ENCODE measurements at regions not wholly inside any gene's neighbourhood (a gene's known extent, or its start where the extent isn't known, plus 50 kb on each side); places are given as distances from the start of the nearest gene placed in this dataset.
"Not testable (repeated sequence)": the region's sequence is repeated elsewhere in the genome, so short reads cannot be mapped to it uniquely, and the experiment has no call there.

DNA sequence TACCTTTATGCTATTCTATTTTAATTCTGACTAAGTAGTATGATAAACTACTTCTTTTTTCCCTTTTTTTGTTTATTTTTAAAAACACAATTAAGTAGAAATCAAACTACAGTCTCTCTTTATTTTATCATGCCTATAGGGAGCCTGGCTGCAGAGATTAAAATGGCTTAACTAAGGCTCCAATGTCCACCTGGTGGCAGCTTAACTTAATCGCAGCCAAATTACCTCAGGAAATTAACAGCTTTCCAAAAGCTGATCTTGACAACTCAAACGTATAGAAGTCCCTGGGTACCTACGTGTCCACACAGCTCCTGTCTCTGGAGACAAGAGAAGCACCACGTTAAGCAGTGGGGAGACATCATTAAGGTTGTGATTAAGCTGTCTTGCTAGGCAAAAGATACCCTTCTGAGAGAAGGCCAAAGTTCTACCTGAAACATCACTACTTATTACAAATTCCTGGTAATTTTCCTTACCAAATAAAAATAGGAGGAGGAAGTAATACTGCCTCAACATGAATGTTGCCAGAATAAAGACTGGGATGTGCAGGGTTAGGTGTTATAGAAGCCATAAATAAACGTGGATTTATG lies 63.2 kb upstream of the SNX19 start:
- DNase-seq: peak; percentile 22

DNA sequence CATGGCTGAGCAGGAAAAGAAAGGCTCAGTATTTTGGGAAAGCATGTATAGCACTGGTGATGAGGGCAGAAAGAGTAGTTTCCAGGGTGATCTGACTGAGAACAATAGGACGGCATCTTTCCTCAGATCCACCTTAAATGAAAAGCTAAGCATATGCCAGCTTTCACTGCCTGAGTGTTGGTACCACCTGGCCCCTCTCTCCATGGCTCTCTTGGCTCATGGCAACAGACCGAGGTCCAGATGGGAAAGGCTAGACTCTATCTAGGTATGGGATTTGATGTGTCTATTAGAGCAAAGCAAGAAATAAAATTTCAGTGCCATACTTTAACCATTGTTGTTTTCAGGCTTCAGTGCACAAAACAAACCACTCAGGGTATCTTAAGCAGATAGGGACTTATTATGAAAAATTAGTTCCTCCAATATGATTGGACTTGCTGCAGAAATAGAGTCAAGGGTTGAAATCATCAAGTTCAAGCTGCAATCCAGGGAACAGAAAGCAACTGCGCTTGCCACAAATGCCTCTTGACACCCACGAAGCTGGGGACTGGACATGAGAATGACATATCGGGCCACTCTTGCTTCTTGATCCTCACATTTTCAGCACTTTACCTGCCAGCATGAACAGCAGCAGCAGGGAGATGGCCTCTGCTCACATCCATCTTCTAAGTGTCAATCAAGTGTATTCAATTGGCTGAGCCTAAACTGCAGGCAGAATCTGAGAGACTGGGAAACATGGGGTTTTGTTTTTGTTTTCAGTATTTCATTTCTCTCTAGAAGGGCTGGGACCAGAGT lies 64.0 kb upstream of the SNX19 start:
- DNase-seq: no peak

DNA sequence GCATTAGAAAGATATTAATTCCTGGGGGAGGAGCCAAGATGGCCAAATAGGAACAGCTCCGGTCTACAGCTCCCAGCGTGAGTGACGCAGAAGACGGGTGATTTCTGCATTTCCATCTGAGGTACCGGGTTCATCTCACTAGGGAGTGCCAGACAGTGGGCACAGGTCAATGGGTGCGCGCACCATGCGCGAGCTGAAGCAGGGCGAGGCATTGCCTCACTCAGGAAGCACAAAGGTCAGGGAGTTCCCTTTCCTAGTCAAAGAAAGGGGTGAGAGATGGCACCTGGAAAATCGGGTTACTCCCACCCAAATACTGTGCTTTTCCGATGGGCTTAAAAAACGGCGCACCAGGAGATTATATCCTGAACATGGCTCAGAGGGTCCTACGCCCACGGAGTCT lies 68.0 kb upstream of the SNX19 start:
- DNase-seq: not testable (repeated sequence)

DNA sequence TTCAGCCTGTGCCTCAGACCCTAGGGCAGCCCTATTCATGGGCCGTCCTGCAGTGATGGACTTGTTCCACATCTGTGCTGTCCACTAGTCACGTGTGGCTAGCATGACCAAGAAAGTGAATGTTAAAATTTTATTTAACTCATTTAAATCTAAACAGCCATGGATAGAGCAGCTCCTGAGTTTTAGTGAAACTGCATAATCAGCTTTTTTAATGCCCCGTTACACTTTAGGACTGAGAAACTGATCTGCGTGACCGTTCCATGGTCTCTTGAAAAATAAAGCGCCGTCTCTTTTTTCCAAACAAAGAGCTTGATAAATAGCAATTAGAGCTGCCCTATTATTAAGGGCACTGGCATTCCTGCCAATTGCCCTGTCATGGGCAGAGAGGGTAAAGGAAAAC lies 76.5 kb upstream of the SNX19 start:
- DNase-seq: no peak

GRCh38 chr11:130994043-130994442 lies 77.8 kb upstream of the SNX19 start:
- DNase-seq: no peak

GRCh38 chr11:130995266-130995665 lies 79.0 kb upstream of the SNX19 start:
- no peak for DNase-seq

DNA sequence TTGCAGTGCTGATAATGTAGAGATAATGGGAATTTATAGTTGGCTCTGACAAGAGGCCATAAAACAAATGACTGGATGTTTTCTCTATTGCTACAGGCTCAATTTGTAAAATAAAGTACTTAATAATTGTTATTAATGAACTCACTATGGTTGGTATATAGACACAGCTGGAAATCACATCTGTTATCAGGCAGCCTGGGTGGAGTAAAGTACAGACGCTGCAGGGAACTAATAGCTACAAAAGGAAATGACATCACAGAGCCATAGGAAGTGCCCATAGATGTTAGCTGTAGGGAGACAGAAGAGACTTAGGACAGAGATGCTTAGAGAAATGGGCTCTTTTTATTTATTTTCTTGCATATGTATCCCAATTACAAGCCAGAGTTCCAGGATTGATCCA lies 81.0 kb upstream of the SNX19 start:
- DNase-seq: no peak

GRCh38 chr11:130999086-130999485 lies 82.8 kb upstream of the SNX19 start:
- DNase-seq: peak; percentile 27

GRCh38 chr11:130999992-131000770 lies 83.9 kb upstream of the SNX19 start:
- peak; percentile 91 for DNase-seq

GRCh38 chr11:131002145-131002544 lies 85.9 kb upstream of the SNX19 start:
- DNase-seq: no peak

GRCh38 chr11:131005829-131006228 lies 89.5 kb upstream of the SNX19 start:
- DNase-seq: no peak

GRCh38 chr11:131025020-131025419 lies 108.7 kb upstream of the SNX19 start:
- DNase-seq: peak; percentile 65

DNA sequence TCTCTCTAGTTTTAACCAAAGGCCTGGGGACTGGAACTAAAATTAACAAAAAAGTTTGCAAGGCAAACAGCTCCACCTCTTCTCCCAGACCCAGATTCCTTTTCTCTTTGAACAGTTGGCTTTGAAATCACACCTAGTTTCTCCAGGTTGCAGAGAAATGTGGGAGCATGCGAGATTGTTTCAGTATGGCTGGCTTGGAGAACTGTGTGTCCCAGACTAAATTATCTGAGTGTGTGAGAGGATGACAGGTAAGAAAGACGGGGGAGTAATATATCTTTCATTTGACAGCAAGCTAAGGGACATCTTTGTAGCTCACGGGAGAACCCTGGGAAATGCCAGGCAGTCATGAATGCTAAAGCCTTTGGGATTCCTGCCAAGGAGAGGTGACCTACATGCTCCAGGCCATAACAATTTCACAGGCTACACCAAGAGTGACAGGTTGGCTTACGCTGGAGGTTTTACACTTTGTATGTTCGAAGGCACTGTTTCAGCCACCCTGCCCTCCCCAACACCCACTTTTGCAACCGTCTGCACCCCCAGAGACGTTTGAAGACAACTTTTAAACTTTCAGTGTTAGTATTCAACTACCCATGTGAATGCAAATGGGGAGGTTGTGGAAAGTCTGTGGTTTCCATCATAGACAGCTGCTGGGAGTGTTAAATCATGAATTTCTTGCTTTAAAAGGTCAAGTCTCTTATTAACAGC lies 109.3 kb upstream of the SNX19 start:
- no peak for DNase-seq

DNA sequence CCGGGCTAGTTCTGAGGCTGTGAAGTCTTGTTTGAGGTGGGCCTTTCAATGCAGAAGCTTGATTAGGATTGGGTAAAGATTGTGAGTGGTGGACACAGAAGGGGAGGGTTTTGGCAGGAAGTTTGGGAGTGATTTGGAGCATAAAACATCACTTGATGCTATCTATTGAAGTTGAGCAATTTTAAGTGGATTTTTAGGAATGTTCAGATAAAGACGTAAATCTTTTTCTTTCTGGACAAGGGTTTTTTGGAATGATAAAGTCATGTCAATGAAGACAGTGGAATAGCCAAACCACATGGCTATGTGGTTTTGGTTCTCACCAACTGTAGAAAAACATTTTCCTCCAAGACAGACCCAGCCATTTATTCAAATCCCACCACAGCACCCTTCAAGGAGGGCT lies 111.2 kb upstream of the SNX19 start:
- peak; percentile 68 for DNase-seq

DNA sequence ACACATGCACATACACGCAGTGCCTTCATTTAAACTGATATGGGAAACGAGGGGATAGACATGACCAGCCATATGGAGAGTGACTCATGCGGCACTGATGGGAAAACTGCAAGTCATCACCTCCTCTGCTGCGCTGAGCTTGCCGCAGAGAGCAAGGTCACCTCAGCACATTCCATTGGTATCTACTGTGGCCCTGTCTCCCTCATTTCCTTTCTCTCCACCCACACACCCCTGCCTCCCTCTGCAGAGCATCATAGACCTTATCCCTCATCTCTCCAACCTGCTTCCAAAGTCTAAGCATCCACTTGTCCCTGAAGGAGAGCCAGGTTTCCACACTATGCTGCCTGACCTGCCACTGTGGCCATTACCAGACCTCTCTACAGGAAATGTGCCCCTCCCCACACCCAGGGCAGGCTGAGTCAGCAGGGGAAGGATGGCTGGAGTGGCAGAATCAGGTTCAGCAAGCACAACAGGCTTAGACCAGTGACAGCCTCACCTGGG lies 116.9 kb upstream of the SNX19 start:
- DNase-seq: peak; percentile 96

GRCh38 chr11:131036514-131036913 lies 120.2 kb upstream of the SNX19 start:
- DNase-seq: no peak

GRCh38 chr11:131037873-131038272 lies 121.6 kb upstream of the SNX19 start:
- no peak for DNase-seq

DNA sequence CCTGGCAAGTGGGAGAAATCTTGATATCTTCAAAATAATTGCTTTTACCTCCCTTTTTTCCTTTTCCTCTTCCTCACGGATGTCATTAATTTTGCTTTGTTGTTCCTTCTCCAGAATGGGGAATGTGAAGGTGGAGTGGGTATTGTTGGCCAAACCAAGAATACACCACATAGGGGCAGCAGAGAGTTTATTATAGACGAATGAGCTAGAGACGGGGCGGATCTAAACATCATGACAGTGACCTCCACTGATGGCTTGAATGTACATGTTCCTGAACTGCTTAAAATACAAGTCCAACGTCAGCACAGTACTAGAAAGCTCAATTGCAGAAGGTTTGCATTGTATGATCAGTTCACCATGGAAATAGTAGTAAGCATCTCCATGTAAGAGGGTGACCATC lies 122.3 kb upstream of the SNX19 start:
- DNase-seq: no peak

DNA sequence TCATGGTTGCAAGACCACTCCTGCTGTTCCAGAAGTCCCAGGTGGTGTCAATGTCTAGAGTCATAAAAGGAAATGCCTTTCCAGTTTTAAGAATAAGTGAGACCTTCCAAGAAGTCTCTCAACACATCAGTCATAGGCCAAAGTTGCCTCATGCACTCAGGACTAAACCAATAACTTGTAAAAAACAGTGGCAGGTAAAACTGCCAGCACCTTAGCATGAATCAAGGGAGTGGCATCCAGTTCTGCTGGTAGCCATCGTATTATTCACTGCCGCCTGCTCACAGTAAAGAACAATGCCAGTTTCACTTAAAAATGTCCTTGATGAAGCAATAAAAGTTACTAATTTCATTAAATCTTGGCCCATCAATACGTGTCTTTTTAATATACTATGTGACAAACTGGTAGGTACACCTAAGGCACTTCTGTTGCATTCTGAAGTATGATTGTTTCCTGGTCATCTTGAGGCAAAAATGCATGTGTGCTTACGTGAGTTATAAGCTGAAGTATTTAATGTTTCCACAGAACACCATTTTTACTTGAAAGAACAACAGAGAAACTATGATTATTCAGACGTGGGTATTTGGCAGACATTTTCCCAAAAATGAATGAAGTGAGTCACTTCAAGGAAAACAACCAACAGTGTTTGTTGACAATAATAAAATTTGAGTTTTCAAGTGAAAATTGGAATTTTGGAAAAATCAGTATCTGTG lies 125.2 kb upstream of the SNX19 start:
- no peak for DNase-seq

DNA sequence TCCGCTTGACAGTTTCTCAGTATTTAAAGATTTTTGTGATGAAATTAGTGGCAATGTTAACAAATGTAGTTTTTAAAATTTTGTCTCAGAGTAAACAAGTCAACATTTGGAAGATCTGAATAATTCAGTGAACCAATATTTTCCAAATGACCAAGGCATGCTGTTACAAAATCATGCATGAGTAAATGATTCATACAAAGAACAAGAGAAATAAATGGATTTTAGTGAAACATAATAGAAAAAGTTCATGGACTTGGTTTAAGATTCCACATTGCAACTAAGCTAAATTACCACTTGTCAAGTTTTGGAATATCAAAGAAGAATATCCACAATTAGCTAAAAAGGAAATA lies 125.7 kb upstream of the SNX19 start:
- no peak for DNase-seq

- no peak for DNase-seq
Measured at GRCh38 chr11:131043251-131043650, 127.0 kb upstream of the SNX19 start.

DNA sequence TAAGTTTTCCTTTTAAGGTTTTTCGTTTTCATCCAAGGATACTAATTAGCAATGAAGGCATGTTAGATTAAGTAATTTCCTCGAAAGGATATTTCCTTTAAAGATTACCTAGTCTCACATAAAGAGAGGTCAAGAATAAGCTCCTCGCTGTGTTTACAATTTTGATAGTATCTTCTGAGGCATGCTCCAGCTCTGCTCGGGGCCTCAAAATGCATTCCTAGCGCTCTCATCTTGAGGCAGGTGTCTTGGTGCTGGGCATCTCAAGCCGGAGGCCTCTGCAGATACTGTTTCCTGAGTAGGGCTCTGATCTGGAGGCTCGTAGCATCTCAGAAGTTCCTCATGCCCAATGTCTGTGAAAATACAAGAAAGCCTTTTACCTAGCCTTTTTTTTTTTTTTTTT lies 128.6 kb upstream of the SNX19 start:
- no peak for DNase-seq
